ENCODE measurements at regions not wholly inside any gene's neighbourhood (a gene's known extent, or its start where the extent isn't known, plus 50 kb on each side); places are given as distances from the start of the nearest gene placed in this dataset.

DNA sequence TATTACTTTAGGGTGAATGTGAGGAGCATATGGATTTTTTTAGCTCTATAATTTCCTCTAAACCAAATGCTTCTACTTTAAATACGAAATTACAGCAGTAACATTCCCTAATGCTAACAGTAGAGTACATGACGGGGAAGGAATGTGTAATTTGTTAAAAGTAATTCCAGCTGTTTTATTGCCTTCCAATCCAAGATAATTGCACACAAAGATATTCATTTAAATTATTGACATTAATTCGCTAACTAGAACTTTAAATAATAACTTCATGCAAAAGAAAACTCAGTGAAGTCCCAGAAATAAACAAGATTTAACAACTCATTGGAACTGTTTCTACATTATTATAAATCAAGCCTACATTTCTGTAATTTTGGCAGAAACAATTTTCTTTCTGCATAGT lies 261.4 kb upstream of the CFAP20DC start:
- TF ChIP-seq, protein P1, sequence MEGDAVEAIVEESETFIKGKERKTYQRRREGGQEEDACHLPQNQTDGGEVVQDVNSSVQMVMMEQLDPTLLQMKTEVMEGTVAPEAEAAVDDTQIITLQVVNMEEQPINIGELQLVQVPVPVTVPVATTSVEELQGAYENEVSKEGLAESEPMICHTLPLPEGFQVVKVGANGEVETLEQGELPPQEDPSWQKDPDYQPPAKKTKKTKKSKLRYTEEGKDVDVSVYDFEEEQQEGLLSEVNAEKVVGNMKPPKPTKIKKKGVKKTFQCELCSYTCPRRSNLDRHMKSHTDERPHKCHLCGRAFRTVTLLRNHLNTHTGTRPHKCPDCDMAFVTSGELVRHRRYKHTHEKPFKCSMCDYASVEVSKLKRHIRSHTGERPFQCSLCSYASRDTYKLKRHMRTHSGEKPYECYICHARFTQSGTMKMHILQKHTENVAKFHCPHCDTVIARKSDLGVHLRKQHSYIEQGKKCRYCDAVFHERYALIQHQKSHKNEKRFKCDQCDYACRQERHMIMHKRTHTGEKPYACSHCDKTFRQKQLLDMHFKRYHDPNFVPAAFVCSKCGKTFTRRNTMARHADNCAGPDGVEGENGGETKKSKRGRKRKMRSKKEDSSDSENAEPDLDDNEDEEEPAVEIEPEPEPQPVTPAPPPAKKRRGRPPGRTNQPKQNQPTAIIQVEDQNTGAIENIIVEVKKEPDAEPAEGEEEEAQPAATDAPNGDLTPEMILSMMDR (IDR thresholded peaks at IDR 0.05): no peak
- no peak for TF ChIP-seq POLR2A (IDR thresholded peaks at IDR 0.05)

Measured in heart left ventricle (tissue), 13 donors.